Ovary (tissue), 3 donors: ENCODE measurements at regions not wholly inside any gene's neighbourhood (a gene's known extent, or its start where the extent isn't known, plus 50 kb on each side); places are given as distances from the start of the nearest gene placed in this dataset.

Experiments
- CTCF ChIP-seq, 3 donors: fragments of 450-650 bp in 2 of 3; fragments of 200-600 bp in 1 of 3; IDR thresholded peaks; one replicate each; pipeline versions ENCODE4 v1.5.1 to v1.8.0; 2016 to 2022; ENCODE audit warnings: antibody characterized with exemption in 3 of 3, mild to moderate bottlenecking in 1 of 3
- POLR2A ChIP-seq: fragments of 450-650 bp; IDR thresholded peaks from one replicate; pipeline ENCODE4 v1.6.1; 2017; ENCODE audit warnings: antibody characterized with exemption, mild to moderate bottlenecking, moderate library complexity
- donor health status: DM: no; HTN: no; CAD: no.

- no peak for TF ChIP-seq CTCF (IDR thresholded peaks at IDR 0.05)
- TF ChIP-seq POLR2A = no peak
Observed at GRCh38 chr11:119586181-119586580, 142.8 kb downstream of the NECTIN1 start.
